Parathyroid adenoma (tissue), 2 donors: ENCODE measurements at regions not wholly inside any gene's neighbourhood (a gene's known extent, or its start where the extent isn't known, plus 50 kb on each side); places are given as distances from the start of the nearest gene placed in this dataset.

Experiments used
- H2AFZ ChIP-seq: fragments of 300-600 bp; sonication (generic); one replicate; pipeline ENCODE4 v1.7.0; 2017; ENCODE audit warnings: antibody characterized with exemption, mild to moderate bottlenecking
- H3K27ac ChIP-seq: fragments of 300-600 bp; sonication (generic); one replicate; pipeline ENCODE4 v1.7.0; 2017
- H3K27me3 ChIP-seq: fragments of 300-600 bp; sonication (generic); one replicate; pipeline ENCODE4 v1.7.0; 2017; ENCODE audit warnings: low read length; ENCODE audit not compliant: control insufficient read depth, insufficient read depth
- H3K36me3 ChIP-seq: fragments of 300-600 bp; sonication (generic); one replicate; pipeline ENCODE4 v1.7.0; 2017; ENCODE audit warnings: low read length; ENCODE audit not compliant: control insufficient read depth, insufficient read depth
- H3K4me1 ChIP-seq: fragments of 300-600 bp; sonication (generic); one replicate; pipeline ENCODE4 v1.7.0; 2017; ENCODE audit warnings: control low read depth
- H3K4me2 ChIP-seq: fragments of 300-600 bp; sonication (generic); one replicate; pipeline ENCODE4 v1.7.0; 2017; ENCODE audit warnings: low read length
- H3K4me3 ChIP-seq: fragments of 300-600 bp; sonication (generic); one replicate; pipeline ENCODE4 v1.7.0; 2017; ENCODE audit warnings: low read depth, low read length
- H3K79me2 ChIP-seq: fragments of 300-600 bp; sonication (generic); one replicate; pipeline ENCODE4 v1.7.0; 2017; ENCODE audit warnings: control low read depth
- H3K9ac ChIP-seq: fragments of 300-600 bp; sonication (generic); one replicate; pipeline ENCODE4 v1.7.0; 2017; ENCODE audit warnings: mild to moderate bottlenecking
- H3K9me3 ChIP-seq: fragments of 300-600 bp; sonication (generic); one replicate; pipeline ENCODE4 v1.7.0; 2017; ENCODE audit warnings: low read length; ENCODE audit not compliant: control insufficient read depth
- CTCF ChIP-seq: fragments of 300-600 bp; sonication (generic); IDR thresholded peaks from one replicate; pipeline ENCODE4 v1.7.0; 2017; ENCODE audit warnings: antibody characterized with exemption, mild to moderate bottlenecking
- donor health status: primary hyperparathyroidism.

GRCh38 chr4:134546279-134546678, 344.7 kb upstream of the PABPC4L start:
- no peak overlapping the region for H2AFZ ChIP-seq
- H3K27me3 ChIP-seq, result no peaks in the 10 kb centered on the region
- no peaks in the 10 kb centered on the region for H3K79me2 ChIP-seq
- H3K36me3 ChIP-seq, result no peaks in the 10 kb centered on the region
- no peak overlapping the region for H3K27ac ChIP-seq
- H3K4me1 ChIP-seq, result no peaks in the 10 kb centered on the region
- no peak overlapping the region for H3K9ac ChIP-seq
- no peak overlapping the region for H3K4me3 ChIP-seq
- H3K4me2 ChIP-seq, result no peak overlapping the region
- H3K9me3 ChIP-seq, result no peaks in the 10 kb centered on the region
- TF ChIP-seq CTCF, result no peak

DNA sequence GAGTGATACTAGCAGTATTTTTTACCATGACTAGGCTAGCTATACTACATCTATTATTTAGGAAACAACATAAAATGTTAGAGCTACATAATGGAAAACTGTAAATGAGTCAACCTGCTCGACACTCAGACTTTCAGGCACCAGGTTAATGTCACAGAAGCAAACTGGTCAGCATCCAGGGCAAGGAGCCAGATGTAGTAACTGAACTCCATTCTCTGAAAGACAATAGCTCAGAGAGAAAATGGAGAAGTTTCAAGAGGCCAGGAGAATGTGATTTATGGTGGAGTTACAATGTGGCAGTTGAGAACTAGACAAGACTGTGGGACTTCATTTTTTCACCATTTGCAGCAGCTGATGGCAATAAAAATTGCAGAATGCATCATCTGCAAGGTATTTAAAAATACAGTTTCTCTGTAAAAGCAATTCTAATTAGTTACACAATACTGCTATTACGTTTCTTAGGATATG, 342.7 kb upstream of the PABPC4L start:
- no peak overlapping the region for H2AFZ ChIP-seq
- H3K36me3 ChIP-seq, result no peaks in the 10 kb centered on the region
- no peaks in the 10 kb centered on the region for H3K9me3 ChIP-seq
- no peak overlapping the region for H3K27ac ChIP-seq
- H3K4me2 ChIP-seq, result no peak overlapping the region
- H3K4me3 ChIP-seq, result no peak overlapping the region
- H3K4me1 ChIP-seq, result no peaks in the 10 kb centered on the region
- no peak for TF ChIP-seq CTCF
- no peaks in the 10 kb centered on the region for H3K79me2 ChIP-seq
- H3K9ac ChIP-seq, result no peak overlapping the region
- no peaks in the 10 kb centered on the region for H3K27me3 ChIP-seq

- H2AFZ ChIP-seq, result no peak overlapping the region
Measured at GRCh38 chr4:134540588-134540987, 339.0 kb upstream of the PABPC4L start.

GRCh38 chr4:134539729-134540231, 338.2 kb upstream of the PABPC4L start:
- Histone ChIP-seq H3K9ac (no peak overlapping the region), H3K27ac (no peak overlapping the region), H3K36me3 (no peaks in the 10 kb centered on the region), H2AFZ (no peak overlapping the region), H3K9me3 (no peaks in the 10 kb centered on the region), H3K4me3 (no peak overlapping the region), H3K79me2 (no peaks in the 10 kb centered on the region), H3K4me2 (no peak overlapping the region), H3K4me1 (no peaks in the 10 kb centered on the region), H3K27me3 (no peaks in the 10 kb centered on the region)
- no peak for TF ChIP-seq CTCF

More at GRCh38 chr4:134540588-134540987, 339.0 kb upstream of the PABPC4L start:
- Histone ChIP-seq H3K9ac (no peak overlapping the region), H3K4me2 (no peak overlapping the region), H3K27me3 (no peaks in the 10 kb centered on the region), H3K79me2 (no peaks in the 10 kb centered on the region), H3K4me1 (no peaks in the 10 kb centered on the region), H3K9me3 (no peaks in the 10 kb centered on the region), H3K36me3 (no peaks in the 10 kb centered on the region), H3K27ac (no peak overlapping the region), H3K4me3 (no peak overlapping the region)
- no peak for TF ChIP-seq CTCF

DNA sequence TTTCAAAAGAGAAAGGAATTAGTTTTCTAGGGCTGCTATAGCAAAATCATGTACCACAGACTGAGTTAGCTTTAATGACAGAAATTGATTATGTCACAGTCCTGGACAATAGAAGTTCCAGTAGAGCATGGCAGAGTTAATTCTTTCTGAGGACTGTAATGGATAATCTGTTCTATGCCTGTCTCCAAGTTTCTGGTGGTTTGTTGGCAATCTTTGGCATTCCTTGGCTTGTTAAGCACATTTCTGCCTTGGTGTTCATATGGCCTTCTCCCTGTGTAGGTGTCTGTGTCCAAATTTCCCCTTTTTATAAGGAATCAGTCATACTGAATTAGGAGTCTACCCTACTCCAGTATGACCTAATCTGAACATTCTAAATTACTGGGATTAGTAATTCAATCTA, 336.1 kb upstream of the PABPC4L start:
- no peak for TF ChIP-seq CTCF
- H3K4me3 ChIP-seq, result no peak overlapping the region

More for the DNA sequence above, 336.1 kb upstream of the PABPC4L start:
- no peak overlapping the region for H3K4me2 ChIP-seq
- H3K9ac ChIP-seq, result no peak overlapping the region
- no peaks in the 10 kb centered on the region for H3K27me3 ChIP-seq
- H3K36me3 ChIP-seq, result no peaks in the 10 kb centered on the region
- H3K79me2 ChIP-seq, result no peaks in the 10 kb centered on the region
- H2AFZ ChIP-seq, result no peak overlapping the region
- H3K4me1 ChIP-seq, result no peaks in the 10 kb centered on the region
- H3K9me3 ChIP-seq, result no peaks in the 10 kb centered on the region
- no peak overlapping the region for H3K27ac ChIP-seq
